ENCODE measurements at regions not wholly inside any gene's neighbourhood (a gene's known extent, or its start where the extent isn't known, plus 50 kb on each side); places are given as distances from the start of the nearest gene placed in this dataset.
"Not testable (repeated sequence)": the region's sequence is repeated elsewhere in the genome, so short reads cannot be mapped to it uniquely, and the experiment has no call there.

DNA sequence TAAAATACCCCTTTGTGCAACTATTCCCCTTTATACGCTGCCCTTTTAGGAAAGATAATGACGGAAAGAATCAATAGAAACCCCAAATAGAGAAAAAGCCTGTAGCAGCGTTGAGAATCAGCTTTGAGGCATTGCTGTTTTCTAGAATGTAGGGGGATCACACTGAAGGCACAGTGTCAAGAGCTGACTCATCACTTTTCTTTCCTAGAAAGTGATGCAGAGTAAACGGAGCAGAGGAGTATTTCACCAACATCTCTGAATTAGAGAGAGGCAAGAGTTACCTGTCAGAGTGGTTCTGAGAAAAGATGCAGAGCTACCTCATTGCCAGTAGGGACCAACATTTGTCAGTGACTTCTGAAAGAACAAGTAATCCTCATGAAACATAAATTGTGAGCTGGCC is 269.8 kb upstream of the TMC3 start:
- H3K4me2 ChIP-seq (ENCODE audit: low read depth, low read length) = no peak overlapping the region
- H3K4me3 ChIP-seq (ENCODE audit: low read length) = no peak overlapping the region
- H3K27ac ChIP-seq (ENCODE audit: low read length) = no peak overlapping the region
- H3K79me2 ChIP-seq (ENCODE audit: low read length) = no peaks in the 10 kb centered on the region
- no peaks in the 10 kb centered on the region for H3K27me3 ChIP-seq (replicated peaks; ENCODE audit: insufficient read depth, low read length)
- H3K4me1 ChIP-seq (ENCODE audit: low read length) = peaks cover 16% of the 10 kb centered on the region
- TF ChIP-seq EZH2 (optimal IDR thresholded peaks at IDR 0.05; ENCODE audit: low read depth, low read length) (no peak), EZH2phosphoT487 (IDR thresholded peaks at IDR 0.05; ENCODE audit: low read length) (no peak)
- TF ChIP-seq, protein P1, sequence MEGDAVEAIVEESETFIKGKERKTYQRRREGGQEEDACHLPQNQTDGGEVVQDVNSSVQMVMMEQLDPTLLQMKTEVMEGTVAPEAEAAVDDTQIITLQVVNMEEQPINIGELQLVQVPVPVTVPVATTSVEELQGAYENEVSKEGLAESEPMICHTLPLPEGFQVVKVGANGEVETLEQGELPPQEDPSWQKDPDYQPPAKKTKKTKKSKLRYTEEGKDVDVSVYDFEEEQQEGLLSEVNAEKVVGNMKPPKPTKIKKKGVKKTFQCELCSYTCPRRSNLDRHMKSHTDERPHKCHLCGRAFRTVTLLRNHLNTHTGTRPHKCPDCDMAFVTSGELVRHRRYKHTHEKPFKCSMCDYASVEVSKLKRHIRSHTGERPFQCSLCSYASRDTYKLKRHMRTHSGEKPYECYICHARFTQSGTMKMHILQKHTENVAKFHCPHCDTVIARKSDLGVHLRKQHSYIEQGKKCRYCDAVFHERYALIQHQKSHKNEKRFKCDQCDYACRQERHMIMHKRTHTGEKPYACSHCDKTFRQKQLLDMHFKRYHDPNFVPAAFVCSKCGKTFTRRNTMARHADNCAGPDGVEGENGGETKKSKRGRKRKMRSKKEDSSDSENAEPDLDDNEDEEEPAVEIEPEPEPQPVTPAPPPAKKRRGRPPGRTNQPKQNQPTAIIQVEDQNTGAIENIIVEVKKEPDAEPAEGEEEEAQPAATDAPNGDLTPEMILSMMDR (IDR thresholded peaks at IDR 0.05; ENCODE audit: low read length) = no peak
- H2AFZ ChIP-seq (ENCODE audit: low read length) = no peak overlapping the region
- H3K9me3 ChIP-seq (replicated peaks; ENCODE audit: insufficient read depth, low read length) = no peaks in the 10 kb centered on the region
- peaks cover 7% of the 10 kb centered on the region; the same call in 1 of the 2 replicates for H3F3A ChIP-seq (ENCODE audit: insufficient read depth, low read length)
- no peaks in the 10 kb centered on the region for H4K20me1 ChIP-seq (ENCODE audit: insufficient read depth, low read length)
- no peaks in the 10 kb centered on the region for H3K36me3 ChIP-seq (replicated peaks; ENCODE audit: insufficient read depth, low read length)
- no peaks in the 10 kb centered on the region for H3K9me2 ChIP-seq (replicated peaks; ENCODE audit: insufficient read depth, low read length)
- no peak for DNase-seq
- no peak overlapping the region for H3K9ac ChIP-seq (ENCODE audit: low read length)

DNA sequence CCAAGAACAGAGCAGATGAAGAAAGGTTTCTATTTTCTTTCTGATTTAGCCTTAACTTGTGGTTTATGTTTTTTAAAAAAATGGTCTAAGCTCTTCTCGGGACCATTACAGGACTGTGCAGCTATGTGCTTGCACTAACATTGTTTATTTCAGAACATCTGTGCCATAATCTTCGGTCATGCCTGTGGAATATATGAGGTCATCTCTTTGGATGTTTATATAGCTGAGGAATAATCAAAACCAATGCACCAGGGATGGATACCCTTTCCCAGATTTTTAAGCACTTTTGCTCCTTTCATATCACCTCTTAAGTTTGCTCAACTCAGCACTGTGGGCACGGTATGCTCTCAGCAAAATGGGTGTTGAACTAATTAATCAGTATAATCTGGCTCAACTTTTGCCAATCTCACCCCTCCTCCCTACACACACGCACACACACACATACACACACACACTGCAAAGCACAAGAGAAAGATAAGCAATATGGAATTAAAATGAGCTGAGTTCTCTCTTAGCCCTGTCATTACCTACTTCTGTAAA is 268.5 kb upstream of the TMC3 start:
- Histone ChIP-seq H3K27me3 (replicated peaks; ENCODE audit: insufficient read depth, low read length) (no peaks in the 10 kb centered on the region), H3K9me3 (replicated peaks; ENCODE audit: insufficient read depth, low read length) (no peaks in the 10 kb centered on the region), H3K9me2 (replicated peaks; ENCODE audit: insufficient read depth, low read length) (no peaks in the 10 kb centered on the region), H4K20me1 (ENCODE audit: insufficient read depth, low read length) (no peaks in the 10 kb centered on the region), H2AFZ (ENCODE audit: low read length) (no peak overlapping the region), H3K9ac (ENCODE audit: low read length) (no peak overlapping the region), H3K79me2 (ENCODE audit: low read length) (no peaks in the 10 kb centered on the region), H3F3A (ENCODE audit: insufficient read depth, low read length) (peaks cover 7% of the 10 kb centered on the region; the same call in 1 of the 2 replicates), H3K27ac (ENCODE audit: low read length) (peak overlapping the region; percentile 8; the same call in 1 of the 2 replicates), H3K4me2 (ENCODE audit: low read depth, low read length) (peak overlapping the region; percentile 48; the same call in 1 of the 2 replicates), H3K4me1 (ENCODE audit: low read length) (peaks cover 16% of the 10 kb centered on the region), H3K36me3 (replicated peaks; ENCODE audit: insufficient read depth, low read length) (no peaks in the 10 kb centered on the region), H3K4me3 (ENCODE audit: low read length) (no peak overlapping the region)
- DNase-seq = peak; percentile 56
- TF ChIP-seq EZH2phosphoT487 (IDR thresholded peaks at IDR 0.05; ENCODE audit: low read length) (no peak), EZH2 (optimal IDR thresholded peaks at IDR 0.05; ENCODE audit: low read depth, low read length) (no peak)
- TF ChIP-seq, protein P1 (IDR thresholded peaks at IDR 0.05; ENCODE audit: low read length) = no peak

DNA sequence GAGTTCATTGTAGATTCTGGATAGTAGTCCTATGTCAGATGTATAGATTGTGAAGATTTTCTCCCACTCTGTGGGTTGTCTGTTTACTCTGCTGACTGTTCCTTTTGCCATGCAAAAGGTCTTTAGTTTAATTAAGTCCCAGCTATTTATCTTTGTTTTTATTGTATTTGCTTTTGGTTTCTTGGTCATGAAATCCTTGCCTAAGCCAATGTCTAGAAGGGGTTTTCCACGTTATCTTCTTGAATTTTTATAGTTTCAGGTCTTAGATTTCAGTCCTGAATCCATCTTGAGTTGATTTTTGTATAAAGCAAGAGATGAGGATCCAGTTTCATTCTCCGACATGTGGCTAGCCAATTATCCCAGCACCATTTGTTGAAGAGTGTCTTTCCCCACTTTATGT is 262.1 kb upstream of the TMC3 start:
- H3K36me3 ChIP-seq (replicated peaks; ENCODE audit: insufficient read depth, low read length); H3K9ac ChIP-seq (ENCODE audit: low read length); H3K27me3 ChIP-seq (replicated peaks; ENCODE audit: insufficient read depth, low read length); H3K4me1 ChIP-seq (ENCODE audit: low read length); H2AFZ ChIP-seq (ENCODE audit: low read length); H4K20me1 ChIP-seq (ENCODE audit: insufficient read depth, low read length); H3K27ac ChIP-seq (ENCODE audit: low read length); DNase-seq; H3K4me3 ChIP-seq (ENCODE audit: low read length); H3K79me2 ChIP-seq (ENCODE audit: low read length); H3K4me2 ChIP-seq (ENCODE audit: low read depth, low read length); H3K9me2 ChIP-seq (replicated peaks; ENCODE audit: insufficient read depth, low read length); H3K9me3 ChIP-seq (replicated peaks; ENCODE audit: insufficient read depth, low read length); H3F3A ChIP-seq (ENCODE audit: insufficient read depth, low read length): not testable (repeated sequence)

- Histone ChIP-seq H3K9me2 (replicated peaks; ENCODE audit: insufficient read depth, low read length) (no peaks in the 10 kb centered on the region), H3K4me2 (ENCODE audit: low read depth, low read length) (no peak overlapping the region), H3K27me3 (replicated peaks; ENCODE audit: insufficient read depth, low read length) (no peaks in the 10 kb centered on the region), H4K20me1 (ENCODE audit: insufficient read depth, low read length) (no peaks in the 10 kb centered on the region), H3K9ac (ENCODE audit: low read length) (no peak overlapping the region), H3K79me2 (ENCODE audit: low read length) (no peaks in the 10 kb centered on the region), H3K4me3 (ENCODE audit: low read length) (no peak overlapping the region), H2AFZ (ENCODE audit: low read length) (no peak overlapping the region), H3F3A (ENCODE audit: insufficient read depth, low read length) (no peaks in the 10 kb centered on the region), H3K9me3 (replicated peaks; ENCODE audit: insufficient read depth, low read length) (no peaks in the 10 kb centered on the region), H3K4me1 (ENCODE audit: low read length) (no peaks in the 10 kb centered on the region), H3K27ac (ENCODE audit: low read length) (no peak overlapping the region), H3K36me3 (replicated peaks; ENCODE audit: insufficient read depth, low read length) (no peaks in the 10 kb centered on the region)
- TF ChIP-seq EZH2 (optimal IDR thresholded peaks at IDR 0.05; ENCODE audit: low read depth, low read length) (no peak), EZH2phosphoT487 (IDR thresholded peaks at IDR 0.05; ENCODE audit: low read length) (no peak)
- TF ChIP-seq, protein P1 (IDR thresholded peaks at IDR 0.05; ENCODE audit: low read length) = no peak
- DNase-seq = no peak
These were observed 259.9 kb upstream of the TMC3 start for GRCh38 chr15:81633889-81634288.

All from MM.1S (cell line).